Pons (tissue), 1 donor: ENCODE measurements at regions not wholly inside any gene's neighbourhood (a gene's known extent, or its start where the extent isn't known, plus 50 kb on each side); places are given as distances from the start of the nearest gene placed in this dataset.
"Not testable (repeated sequence)": the region's sequence is repeated elsewhere in the genome, so short reads cannot be mapped to it uniquely, and the experiment has no call there.

Experiments used
- DNase-seq: peaks from one replicate; pipeline ENCODE4 v3.0.0-alpha.2; 2016; ENCODE audit warnings: low spot score

GRCh38 chr15:26260517-26261133 is 397.5 kb upstream of the ATP10A start:
- peak; percentile 18 for DNase-seq

- no peak for DNase-seq
Measured at GRCh38 chr15:26259581-26259980, 396.5 kb upstream of the ATP10A start.

- not testable (repeated sequence) for DNase-seq
Measured at GRCh38 chr15:26244782-26245181, 381.7 kb upstream of the ATP10A start.

GRCh38 chr15:26243382-26243781 is 380.3 kb upstream of the ATP10A start:
- no peak for DNase-seq

- DNase-seq: no peak
Measured at GRCh38 chr15:26242565-26243071, 379.5 kb upstream of the ATP10A start.

GRCh38 chr15:26235864-26236263 is 372.7 kb upstream of the ATP10A start:
- DNase-seq: no peak

- DNase-seq: no peak
Measured at GRCh38 chr15:26234976-26235767, 372.0 kb upstream of the ATP10A start.

- DNase-seq: no peak
Measured at GRCh38 chr15:26232691-26233090, 369.6 kb upstream of the ATP10A start.

- DNase-seq: no peak
Measured at GRCh38 chr15:26231096-26231495, 368.0 kb upstream of the ATP10A start.

- no peak for DNase-seq
Measured at GRCh38 chr15:26224266-26224665, 361.1 kb upstream of the ATP10A start.

- DNase-seq: no peak
Measured at GRCh38 chr15:26223720-26224119, 360.6 kb upstream of the ATP10A start.

- no peak for DNase-seq
Measured at GRCh38 chr15:26222781-26223180, 359.7 kb upstream of the ATP10A start.

- DNase-seq: not testable (repeated sequence)
Measured at GRCh38 chr15:26217043-26217442, 353.9 kb upstream of the ATP10A start.

- DNase-seq: no peak
Measured at GRCh38 chr15:26214290-26214689, 351.2 kb upstream of the ATP10A start.

- no peak for DNase-seq
Measured at GRCh38 chr15:26213427-26213826, 350.3 kb upstream of the ATP10A start.

- DNase-seq: no peak
Measured at GRCh38 chr15:26212109-26212508, 349.0 kb upstream of the ATP10A start.

GRCh38 chr15:26210980-26211379 is 347.9 kb upstream of the ATP10A start:
- DNase-seq: no peak

- DNase-seq: no peak
Measured at GRCh38 chr15:26201177-26201858, 338.2 kb upstream of the ATP10A start.

GRCh38 chr15:26200427-26200826 is 337.3 kb upstream of the ATP10A start:
- DNase-seq: no peak

GRCh38 chr15:26197719-26198118 is 334.6 kb upstream of the ATP10A start:
- peak; percentile 75 for DNase-seq

- no peak for DNase-seq
Measured at GRCh38 chr15:26197060-26197459, 333.9 kb upstream of the ATP10A start.

- no peak for DNase-seq
Measured at GRCh38 chr15:26191193-26191592, 328.1 kb upstream of the ATP10A start.

- DNase-seq: not testable (repeated sequence)
Measured at GRCh38 chr15:26186138-26186537, 323.0 kb upstream of the ATP10A start.
